IMR-90 (cell line): ENCODE measurements at regions not wholly inside any gene's neighbourhood (a gene's known extent, or its start where the extent isn't known, plus 50 kb on each side); places are given as distances from the start of the nearest gene placed in this dataset.
A peak's percentile ranks its signal among the peaks of the same experiment; 100 is the strongest.

ENCODE experiments used
- ATAC-seq: fragments of 200-7000 bp; cut with Tn5 transposase; 2 replicates; pipeline ENCODE4 v1.9.1; 2020; ENCODE audit warnings: low read depth, mild to moderate bottlenecking, moderate library complexity
- BruUV-seq: library from RNA; stranded (reverse); fragments of 400-500 nt; replicated peaks from 2 replicates; lab custom pipeline; 2021; lab: Mats Ljungman, UMichigan
- CTCF ChIA-PET: fragments of 300-600 bp; formaldehyde crosslinking; extraction: SDS; loops from one replicate; lab custom pipeline; 2021; ENCODE audit warnings: antibody characterized with exemption; lab: Yijun Ruan, JAX
- POLR2A ChIA-PET: fragments of 300-600 bp; sonication (Branson Sonifier 250); formaldehyde crosslinking; loops from one replicate; lab custom pipeline; 2022; ENCODE audit warnings: antibody characterized with exemption; ENCODE audit not compliant: unreplicated experiment; lab: Charles Lee
- DNase-seq: peaks from one replicate; pipeline ENCODE4 v3.0.0; 2013
- H2AFZ ChIP-seq: replicated peaks from 2 replicates; pipeline ENCODE3; 2013; ENCODE audit warnings: low read length, mild to moderate bottlenecking; ENCODE audit not compliant: poor library complexity
- H2AK5ac ChIP-seq: 2 replicates; pipeline ENCODE4 v1.6.1; 2013; ENCODE audit warnings: low read depth, low read length, inconsistent platforms
- H2AK9ac ChIP-seq: replicated peaks from 2 replicates; pipeline ENCODE3; 2013; ENCODE audit warnings: mild to moderate bottlenecking, low read depth, low read length, moderate library complexity; ENCODE audit not compliant: poor library complexity
- H2BK120ac ChIP-seq: 2 replicates; pipeline ENCODE4 v1.6.1; 2013; ENCODE audit warnings: low read depth, low read length, inconsistent platforms
- H2BK15ac ChIP-seq: 3 replicates; pipeline ENCODE4 v1.6.1; 2013; ENCODE audit warnings: low read depth, low read length, inconsistent platforms
- H2BK20ac ChIP-seq: 2 replicates; pipeline ENCODE4 v1.6.1; 2013; ENCODE audit warnings: low read depth, mild to moderate bottlenecking, inconsistent platforms, low read length, moderate library complexity
- H2BK5ac ChIP-seq: 2 replicates; pipeline ENCODE4 v1.6.1; 2013; ENCODE audit warnings: mild to moderate bottlenecking, low read depth, low read length, inconsistent platforms; ENCODE audit not compliant: poor library complexity, severe bottlenecking
- H3K14ac ChIP-seq: replicated peaks from 2 replicates; pipeline ENCODE4 v1.6.1; 2013; ENCODE audit warnings: low read depth, low read length, inconsistent platforms
- H3K18ac ChIP-seq: 2 replicates; pipeline ENCODE4 v1.6.1; 2013; ENCODE audit warnings: low read depth, low read length, control low read depth
- H3K23ac ChIP-seq: 2 replicates; pipeline ENCODE4 v1.6.1; 2013; ENCODE audit warnings: low read depth, low read length, inconsistent platforms
- H3K27ac ChIP-seq: 2 replicates; pipeline ENCODE4 v1.5.1; 2013; ENCODE audit warnings: mild to moderate bottlenecking, control low read depth, low read length; ENCODE audit not compliant: insufficient read depth
- H3K27me3 ChIP-seq: 2 replicates; pipeline ENCODE4 v1.6.1; 2013; ENCODE audit warnings: low read length; ENCODE audit not compliant: control insufficient read depth, insufficient read depth
- H3K36me3 ChIP-seq: 2 replicates; pipeline ENCODE4 v1.6.1; 2013; ENCODE audit warnings: low read length, mixed read lengths; ENCODE audit not compliant: control insufficient read depth, insufficient read depth
- H3K4ac ChIP-seq: 2 replicates; pipeline ENCODE4 v1.6.1; 2013; ENCODE audit warnings: low read depth, low read length, inconsistent platforms
- H3K4me1 ChIP-seq: 2 replicates; pipeline ENCODE4 v1.6.1; 2013; ENCODE audit warnings: low read length, mixed read lengths; ENCODE audit not compliant: control insufficient read depth, insufficient read depth
- H3K4me2 ChIP-seq: 2 replicates; pipeline ENCODE4 v1.6.1; 2013; ENCODE audit warnings: low read depth, mild to moderate bottlenecking, control low read depth, low read length, moderate library complexity
- H3K4me3 ChIP-seq: 2 replicates; pipeline ENCODE4 v1.5.1; 2013; ENCODE audit warnings: low read depth, mild to moderate bottlenecking, control low read depth, low read length, moderate library complexity; ENCODE audit not compliant: insufficient read depth
- H3K56ac ChIP-seq: 2 replicates; pipeline ENCODE4 v1.6.1; 2013; ENCODE audit warnings: low read length, inconsistent platforms; ENCODE audit not compliant: insufficient read depth; ENCODE audit errors: extremely low read depth
- H3K79me1 ChIP-seq, 2 experiments: 2 replicates each; pipeline ENCODE4 v1.6.1; 2013; ENCODE audit warnings: low read length in 2 of 2, inconsistent platforms in 1 of 2, low read depth in 1 of 2
- H3K9ac ChIP-seq: 2 replicates; pipeline ENCODE4 v1.6.1; 2013; ENCODE audit warnings: low read depth, low read length, control low read depth
- H3K9me1 ChIP-seq: 2 replicates; pipeline ENCODE4 v1.6.1; 2013; ENCODE audit warnings: low read length, inconsistent platforms; ENCODE audit not compliant: insufficient read depth
- H3K9me3 ChIP-seq: 2 replicates; pipeline ENCODE4 v1.6.1; 2013; ENCODE audit warnings: low read length; ENCODE audit not compliant: control insufficient read depth, insufficient read depth
- H4K20me1 ChIP-seq: 2 replicates; pipeline ENCODE4 v1.6.1; 2013; ENCODE audit warnings: low read length, inconsistent platforms; ENCODE audit not compliant: insufficient read depth
- H4K5ac ChIP-seq: 2 replicates; pipeline ENCODE4 v1.6.1; 2013; ENCODE audit warnings: mild to moderate bottlenecking, low read depth, low read length, control low read depth
- H4K8ac ChIP-seq, 2 experiments: 2 replicates each; pipeline ENCODE4 v1.6.1; 2013; ENCODE audit warnings: low read depth in 2 of 2, low read length in 2 of 2, control low read depth in 1 of 2, inconsistent platforms in 1 of 2
- H4K91ac ChIP-seq: 2 replicates; pipeline ENCODE4 v1.6.1; 2013; ENCODE audit warnings: low read depth, low read length, inconsistent platforms; ENCODE audit not compliant: insufficient read depth
- BHLHE40 ChIP-seq: fragments of 150-350 bp; IDR thresholded peaks from 2 replicates; pipeline ENCODE4 v1.6.1; 2016; ENCODE audit warnings: mild to moderate bottlenecking, low read depth, low read length
- CEBPB ChIP-seq: IDR thresholded peaks from 2 replicates; pipeline ENCODE4 v1.6.1; 2012; ENCODE audit warnings: low read depth, low read length, improper control_type of control experiment
- CHD1 ChIP-seq: IDR thresholded peaks from 2 replicates; pipeline ENCODE4 v1.6.1; 2012; ENCODE audit warnings: low read depth, low read length, improper control_type of control experiment
- CTCF ChIP-seq: conservative IDR thresholded peaks from 2 replicates; pipeline ENCODE4 v1.5.1; 2012; ENCODE audit warnings: mild to moderate bottlenecking, low read depth, low read length, improper control_type of control experiment
- FOS ChIP-seq: fragments of 150-350 bp; IDR thresholded peaks from 2 replicates; pipeline ENCODE4 v1.6.1; 2016; ENCODE audit warnings: low read depth, low read length
- MAFK ChIP-seq: IDR thresholded peaks from 2 replicates; pipeline ENCODE4 v1.6.1; 2012; ENCODE audit warnings: low read depth, low read length, improper control_type of control experiment
- MAZ ChIP-seq: IDR thresholded peaks from 2 replicates; pipeline ENCODE4 v1.6.1; 2012; ENCODE audit warnings: low read depth, mild to moderate bottlenecking, low read length, improper control_type of control experiment, moderate library complexity, borderline replicate concordance
- MXI1 ChIP-seq: IDR thresholded peaks from 2 replicates; pipeline ENCODE4 v1.6.1; 2012; ENCODE audit warnings: low read depth, mild to moderate bottlenecking, low read length, moderate library complexity, borderline replicate concordance
- NFE2L2 ChIP-seq: fragments of 150-350 bp; IDR thresholded peaks from 2 replicates; pipeline ENCODE4 v1.6.1; 2016; ENCODE audit warnings: low read depth, mild to moderate bottlenecking, low read length
- POLR2A ChIP-seq: IDR thresholded peaks from 2 replicates; pipeline ENCODE4 v1.6.1; 2012; ENCODE audit warnings: mild to moderate bottlenecking, low read depth, low read length
- RAD21 ChIP-seq: IDR thresholded peaks from 2 replicates; pipeline ENCODE4 v1.6.1; 2012; ENCODE audit warnings: low read length, improper control_type of control experiment
- RCOR1 ChIP-seq: IDR thresholded peaks from 2 replicates; pipeline ENCODE4 v1.6.1; 2012; ENCODE audit warnings: mild to moderate bottlenecking, low read length, improper control_type of control experiment; ENCODE audit not compliant: insufficient replicate concordance
- RFX5 ChIP-seq: IDR thresholded peaks from 2 replicates; pipeline ENCODE4 v1.8.0; 2012; ENCODE audit warnings: low read depth, mild to moderate bottlenecking, low read length, moderate library complexity
- SMC3 ChIP-seq: fragments of 150-350 bp; IDR thresholded peaks from 2 replicates; pipeline ENCODE4 v1.6.1; 2016; ENCODE audit warnings: low read depth, mild to moderate bottlenecking, antibody characterized with exemption, low read length, moderate library complexity
- USF2 ChIP-seq: fragments of 150-350 bp; IDR thresholded peaks from 2 replicates; pipeline ENCODE4 v1.6.1; 2017; ENCODE audit warnings: mild to moderate bottlenecking, antibody characterized with exemption, low read length, low read depth
- WGBS, 2 experiments: methylation state at CpG; one replicate each; pipeline versions ENCODE4 v1.1.5 to v1.1.7; 2013; ENCODE audit warnings: missing lambda C conversion rate in 2 of 2; ENCODE audit not compliant: insufficient read length in 1 of 2; ENCODE audit errors: extremely low coverage in 2 of 2; 5-methylcytosine and 5-hydroxymethylcytosine counted together
- dilution Hi-C: fragments of 300-500 bp; cut with HindIII; formaldehyde crosslinking; loops from one replicate; pipeline ENCODE4 v1.14.3; 2018; ENCODE audit warnings: low sequenced_read_pairs; ENCODE audit not compliant: unreplicated experiment
- in situ Hi-C: fragments of 300-500 bp; cut with MboI; formaldehyde crosslinking; loops from 3 replicates; pipeline ENCODE4 v1.14.3; 2019; ENCODE audit warnings: low sequenced_read_pairs, inconsistent platforms, mixed read lengths
- intact Hi-C: fragments of 100-400 bp; cut with micrococcal nuclease; formaldehyde crosslinking; loops from 2 replicates; pipeline ENCODE4 v1.10.0; 2022
- TF ChIP-seq, protein P1 (sequence below): fragments of 150-350 bp; IDR thresholded peaks from 2 replicates; pipeline ENCODE4 v1.6.1; 2016; ENCODE audit warnings: low read depth, mild to moderate bottlenecking, low read length, moderate library complexity, borderline replicate concordance

- no peak overlapping the region for H3K4me2 ChIP-seq
- H2BK120ac ChIP-seq: no peak overlapping the region
- 0 out of 2 replicates have a peak overlapping the region, but pooled peaks have one; percentile 10 for H2BK20ac ChIP-seq
- dilution Hi-C loops (no loop called here), in situ Hi-C loops (loop anchor here (5.0 kb wide), 1 partner anchor 42 kb away; no protein-coding TSS in a partner anchor), intact Hi-C loops (no loop called here)
- H3K4me3 ChIP-seq: no peak overlapping the region
- H3K9me1 ChIP-seq: peaks cover 6% of the 10 kb centered on the region; the same call in 1 of the 2 replicates
- peaks cover 5% of the 10 kb centered on the region for H3K4me1 ChIP-seq
- DNase-seq (no peak), ATAC-seq (no peak)
- POLR2A ChIA-PET: no interaction called here
- no peaks in the 10 kb centered on the region for H3K9me3 ChIP-seq
- H3K23ac ChIP-seq: no peak overlapping the region
- no peak overlapping the region for H3K4ac ChIP-seq
- H2BK15ac ChIP-seq: no peak overlapping the region
- H3K14ac ChIP-seq: no peak overlapping the region
- no peak overlapping the region for H4K8ac ChIP-seq
- H3K56ac ChIP-seq: no peak overlapping the region
- no peaks in the 10 kb centered on the region for H3K36me3 ChIP-seq
- no peak overlapping the region for H4K5ac ChIP-seq
- H2BK5ac ChIP-seq: no peak overlapping the region
- H3K27me3 ChIP-seq: no peaks in the 10 kb centered on the region
- H3K79me1 ChIP-seq: no peaks in the 10 kb centered on the region; a peak in 1 of 4 replicates
- H3K27ac ChIP-seq: no peak overlapping the region
- no peak overlapping the region for H4K91ac ChIP-seq
- no TSS peak for BruUV-seq
- no peak overlapping the region for H2AK9ac ChIP-seq
- no peaks in the 10 kb centered on the region for H4K20me1 ChIP-seq
- WGBS, 2 experiments: 100% methylated on average over 1 of the region's 6 CpGs; no CpG with 5 or more reads in 1 of the 2 experiments
- H2AK5ac ChIP-seq: peak overlapping the region; percentile 56; the same call in 1 of the 2 replicates
- H2AFZ ChIP-seq: no peak overlapping the region
- no peak for TF ChIP-seq CEBPB
- TF ChIP-seq CTCF: no peak
- no peak for TF ChIP-seq FOS
- TF ChIP-seq POLR2A: no peak
- TF ChIP-seq MXI1: no peak
- no peak for TF ChIP-seq RAD21
- TF ChIP-seq CHD1: no peak
- no peak for TF ChIP-seq RFX5
- no peak for TF ChIP-seq MAZ
- TF ChIP-seq SMC3: no peak
- no peak for TF ChIP-seq BHLHE40
- TF ChIP-seq RCOR1: no peak
- TF ChIP-seq NFE2L2: no peak
- TF ChIP-seq USF2: no peak
- no peak for TF ChIP-seq MAFK
- TF ChIP-seq, protein P1, sequence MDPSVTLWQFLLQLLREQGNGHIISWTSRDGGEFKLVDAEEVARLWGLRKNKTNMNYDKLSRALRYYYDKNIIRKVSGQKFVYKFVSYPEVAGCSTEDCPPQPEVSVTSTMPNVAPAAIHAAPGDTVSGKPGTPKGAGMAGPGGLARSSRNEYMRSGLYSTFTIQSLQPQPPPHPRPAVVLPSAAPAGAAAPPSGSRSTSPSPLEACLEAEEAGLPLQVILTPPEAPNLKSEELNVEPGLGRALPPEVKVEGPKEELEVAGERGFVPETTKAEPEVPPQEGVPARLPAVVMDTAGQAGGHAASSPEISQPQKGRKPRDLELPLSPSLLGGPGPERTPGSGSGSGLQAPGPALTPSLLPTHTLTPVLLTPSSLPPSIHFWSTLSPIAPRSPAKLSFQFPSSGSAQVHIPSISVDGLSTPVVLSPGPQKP: no peak
- CTCF ChIA-PET: no interaction called here
- H3K18ac ChIP-seq: no peak overlapping the region
- no peak overlapping the region for H3K9ac ChIP-seq
Observed at GRCh38 chr1:235059221-235059620, 69.4 kb downstream of the TOMM20 start.
